Stomach (tissue), 8 donors: ENCODE measurements at regions not wholly inside any gene's neighbourhood (a gene's known extent, or its start where the extent isn't known, plus 50 kb on each side); places are given as distances from the start of the nearest gene placed in this dataset.
A peak's percentile ranks its signal among the peaks of the same experiment; 100 is the strongest.

Experiments used
- DNase-seq, 2 donors: peaks; one replicate each; pipeline versions ENCODE4 v3.0.0 to v3.0.0-alpha.2; 2013 to 2019
- H3K27ac ChIP-seq, 5 donors: fragments of 200-600 bp in 4 of 5; sonication (generic) in 4 of 5; one replicate each; pipeline ENCODE4 v1.5.1; 2013 to 2019; ENCODE audit warnings: mild to moderate bottlenecking in 1 of 5, moderate library complexity in 1 of 5
- H3K27me3 ChIP-seq, 3 donors: fragments of 200-600 bp; sonication (generic); one replicate each; pipeline ENCODE4 v1.5.1; 2017 to 2019; ENCODE audit warnings: mixed run types in 1 of 3
- H3K36me3 ChIP-seq, 4 donors: fragments of 200-600 bp; sonication (generic); 1 replicate in 3 of 4; 2 replicates in 1 of 4; pipeline ENCODE4 v1.5.1; 2016 to 2019
- H3K4me1 ChIP-seq, 4 donors: fragments of 200-600 bp; sonication (generic); one replicate each; pipeline ENCODE4 v1.5.1; 2016 to 2019
- H3K4me3 ChIP-seq, 4 donors: fragments of 200-600 bp; sonication (generic) in 3 of 4; one replicate each; pipeline ENCODE4 v1.5.1; 2016 to 2019; ENCODE audit warnings: mild to moderate bottlenecking in 1 of 4
- H3K9me3 ChIP-seq, 4 donors: fragments of 200-600 bp; sonication (generic); one replicate each; pipeline ENCODE4 v1.5.1; 2016 to 2019
- CTCF ChIP-seq, 7 experiments: fragments of 450-650 bp in 4 of 7; fragments of 200-600 bp in 3 of 7; sonication (generic) in 3 of 7; IDR thresholded peaks; one replicate each; pipeline ENCODE4 v1.5.1; 2016 to 2019; ENCODE audit warnings: antibody characterized with exemption in 7 of 7, control low read depth in 2 of 7, mild to moderate bottlenecking in 1 of 7
- EP300 ChIP-seq: sonication (generic); formaldehyde crosslinking; IDR thresholded peaks from one replicate; pipeline ENCODE4 v1.6.1; 2017; ENCODE audit warnings: antibody characterized with exemption
- POLR2A ChIP-seq, 4 donors: fragments of 450-650 bp; IDR thresholded peaks; one replicate each; pipeline ENCODE4 v1.6.1; 2016; ENCODE audit warnings: antibody characterized with exemption in 4 of 4, control low read depth in 2 of 4, mild to moderate bottlenecking in 1 of 4, moderate library complexity in 1 of 4
- POLR2AphosphoS5 ChIP-seq, 3 donors: sonication (generic); formaldehyde crosslinking; IDR thresholded peaks; one replicate each; pipeline ENCODE4 v1.6.1; 2016; ENCODE audit warnings: antibody characterized with exemption in 3 of 3
- WGBS, 5 donors: extraction: QIAGEN DNeasy Blood & Tissue Kit in 3 of 5; methylation state at CpG; one replicate each; pipeline versions ENCODE4 v1.1.5 to v1.1.7; 2013 to 2018; 5-methylcytosine and 5-hydroxymethylcytosine counted together
- intact Hi-C: fragments of 100-400 bp; cut with DNase I; formaldehyde crosslinking; loops from one replicate; pipeline ENCODE4 v1.15.1; 2023; ENCODE audit warnings: low total_unique reads
- donor health status: healthy with polysubstance abuse.
- donor health status: Bipolar disorder and iron deficiency.
- donor health status: healthy.

GRCh38 chr2:226073496-226074160, 674.1 kb downstream of the NYAP2 start:
- TF ChIP-seq EP300 (no peak), CTCF (IDR thresholded peaks at IDR 0.05) (no peak), POLR2A (IDR thresholded peaks at IDR 0.05) (no peak), POLR2AphosphoS5 (IDR thresholded peaks at IDR 0.05) (no peak)
- Histone ChIP-seq H3K4me1 (no peaks in the 10 kb centered on the region), H3K27me3 (no peaks in the 10 kb centered on the region), H3K27ac (no peak overlapping the region), H3K4me3 (no peak overlapping the region), H3K9me3 (no peaks in the 10 kb centered on the region), H3K36me3 (no peaks in the 10 kb centered on the region)
- intact Hi-C loops = no loop called here
- DNase-seq = no peak
- 89 to 95% (median 91%) methylated on average over 2 of the region's 2 CpGs for WGBS, 5 donors

GRCh38 chr2:226066873-226067272, 667.4 kb downstream of the NYAP2 start:
- TF ChIP-seq POLR2A (IDR thresholded peaks at IDR 0.05) (no peak), CTCF (IDR thresholded peaks at IDR 0.05) (no peak), POLR2AphosphoS5 (IDR thresholded peaks at IDR 0.05) (no peak), EP300 (no peak)
- no peak for DNase-seq
- no peaks in the 10 kb centered on the region for H3K4me1 ChIP-seq

GRCh38 chr2:226066391-226066790, 666.9 kb downstream of the NYAP2 start:
- 84 to 95% (median 88%) methylated on average over 3 of the region's 3 CpGs for WGBS, 5 donors
- no peak overlapping the region for H3K4me3 ChIP-seq
- H3K36me3 ChIP-seq = no peaks in the 10 kb centered on the region
- H3K9me3 ChIP-seq = no peaks in the 10 kb centered on the region
- TF ChIP-seq POLR2AphosphoS5 (IDR thresholded peaks at IDR 0.05) (no peak), CTCF (IDR thresholded peaks at IDR 0.05) (no peak), EP300 (no peak), POLR2A (IDR thresholded peaks at IDR 0.05) (no peak)
- no peak for DNase-seq
- no peak overlapping the region for H3K27ac ChIP-seq
- no peaks in the 10 kb centered on the region for H3K27me3 ChIP-seq
- intact Hi-C loops = no loop called here
- H3K4me1 ChIP-seq = no peaks in the 10 kb centered on the region

More at GRCh38 chr2:226066873-226067272, 667.4 kb downstream of the NYAP2 start:
- Histone ChIP-seq H3K36me3 (no peaks in the 10 kb centered on the region), H3K9me3 (no peaks in the 10 kb centered on the region), H3K4me3 (no peak overlapping the region), H3K27ac (no peak overlapping the region), H3K27me3 (no peaks in the 10 kb centered on the region)
- intact Hi-C loops = no loop called here
- WGBS, 5 donors = 69 to 79% (median 72%) methylated on average over 4 of the region's 4 CpGs

- WGBS, 5 donors = 69 to 97% (median 89%) methylated on average over 1 of the region's 1 CpG
- Histone ChIP-seq H3K9me3 (no peaks in the 10 kb centered on the region), H3K27ac (no peak overlapping the region), H3K4me3 (no peak overlapping the region), H3K36me3 (no peaks in the 10 kb centered on the region), H3K27me3 (no peaks in the 10 kb centered on the region), H3K4me1 (no peaks in the 10 kb centered on the region)
- intact Hi-C loops = no loop called here
- peak in 1 of 2 donors; percentile 36 for DNase-seq
- TF ChIP-seq EP300 = no peak
- no peak for TF ChIP-seq POLR2A (IDR thresholded peaks at IDR 0.05)
- no peak for TF ChIP-seq POLR2AphosphoS5 (IDR thresholded peaks at IDR 0.05)
- TF ChIP-seq CTCF (IDR thresholded peaks at IDR 0.05) = no peak
These were observed 665.5 kb downstream of the NYAP2 start for GRCh38 chr2:226064932-226065570.
